ENCODE measurements at regions not wholly inside any gene's neighbourhood (a gene's known extent, or its start where the extent isn't known, plus 50 kb on each side); places are given as distances from the start of the nearest gene placed in this dataset.
A peak's percentile ranks its signal among the peaks of the same experiment; 100 is the strongest.
"Not testable (repeated sequence)": the region's sequence is repeated elsewhere in the genome, so short reads cannot be mapped to it uniquely, and the experiment has no call there.

DNA sequence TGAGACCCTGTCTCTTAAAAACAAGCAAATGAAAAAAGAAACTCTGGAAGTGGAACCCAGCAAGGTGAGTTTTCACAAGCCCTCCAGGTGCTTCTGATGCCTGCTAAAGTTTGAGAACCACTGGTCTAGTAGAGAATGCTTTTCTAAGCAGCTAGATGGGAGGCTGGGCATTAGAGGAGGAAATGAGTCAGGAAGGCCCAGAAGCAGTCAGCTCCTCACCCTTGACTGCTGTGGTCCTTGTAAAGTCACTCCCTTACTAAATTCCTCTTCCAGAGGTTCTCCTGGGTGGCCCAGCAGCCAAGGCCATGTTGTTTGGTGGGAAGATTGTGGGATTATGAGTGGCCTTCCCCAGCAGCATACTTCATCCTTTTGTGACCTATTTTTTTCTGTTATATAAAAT lies 52.0 kb upstream of the FYN start:
- DNase-seq (ENCODE audit: low read depth in 2 of 2), result peak in 1 of 2 donors; percentile 81

- DNase-seq (ENCODE audit: low read depth in 2 of 2), result no peak
Measured at GRCh38 chr6:111926731-111927302, 53.6 kb upstream of the FYN start.

DNA sequence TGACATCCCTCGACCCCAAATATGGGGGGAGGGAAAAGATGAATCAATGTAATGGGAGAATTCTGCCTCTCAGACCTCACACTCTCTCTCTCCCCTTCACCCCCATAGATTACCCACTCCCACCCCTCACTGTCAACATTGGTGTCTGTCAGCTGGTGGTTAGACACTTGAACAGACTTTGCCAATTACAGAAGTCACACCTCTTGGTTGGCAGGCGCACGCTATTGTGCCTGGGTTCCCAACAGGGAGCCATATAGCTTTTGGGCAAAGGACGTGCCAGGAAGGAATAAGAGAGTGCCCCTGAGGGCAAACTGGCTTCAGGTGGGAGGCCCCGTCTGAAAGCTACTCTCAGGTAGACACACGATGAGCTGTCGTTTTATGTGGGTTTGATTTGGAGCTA lies 54.1 kb upstream of the FYN start:
- DNase-seq (ENCODE audit: low read depth in 2 of 2), result no peak

DNA sequence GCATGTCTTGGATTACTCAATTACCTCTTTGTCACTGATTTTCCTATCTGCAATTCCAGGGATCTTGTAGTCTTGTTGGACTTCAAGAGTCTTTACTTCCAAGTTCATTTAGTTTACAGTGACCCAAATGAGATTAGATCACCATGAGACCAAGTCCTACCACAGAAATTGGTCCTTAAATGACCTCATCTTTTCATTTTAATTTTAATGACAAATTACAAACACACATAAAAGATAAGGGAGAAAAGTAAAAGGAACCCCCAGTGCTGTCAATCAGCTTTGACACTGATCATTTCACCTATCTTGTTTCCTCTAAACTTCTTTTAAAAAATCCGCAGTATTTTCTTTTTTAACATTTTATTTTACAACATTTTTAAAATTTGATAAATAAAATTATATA lies 54.9 kb upstream of the FYN start:
- no peak for DNase-seq (ENCODE audit: low read depth in 2 of 2)

DNA sequence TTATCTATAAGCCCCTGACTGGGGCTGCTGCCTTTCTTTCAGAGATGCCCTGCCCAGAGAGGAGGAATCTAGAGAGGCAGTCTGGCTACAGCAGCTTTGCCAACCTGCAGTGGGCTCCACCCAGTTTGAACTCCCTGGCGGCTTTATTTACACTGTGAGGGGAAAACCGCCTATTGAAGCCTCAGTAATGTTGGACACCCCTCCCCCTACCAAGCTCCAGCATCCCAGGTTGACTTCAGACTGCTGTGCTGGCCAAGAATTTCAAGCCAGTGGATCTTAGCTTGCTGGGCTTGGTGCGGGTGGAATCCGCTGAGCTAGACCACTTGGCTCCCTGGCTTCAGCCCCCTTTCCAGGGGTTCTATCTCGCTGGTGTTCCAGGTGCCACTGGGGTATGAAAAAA lies 61.4 kb upstream of the FYN start:
- DNase-seq (ENCODE audit: low read depth in 2 of 2), result not testable (repeated sequence)

DNA sequence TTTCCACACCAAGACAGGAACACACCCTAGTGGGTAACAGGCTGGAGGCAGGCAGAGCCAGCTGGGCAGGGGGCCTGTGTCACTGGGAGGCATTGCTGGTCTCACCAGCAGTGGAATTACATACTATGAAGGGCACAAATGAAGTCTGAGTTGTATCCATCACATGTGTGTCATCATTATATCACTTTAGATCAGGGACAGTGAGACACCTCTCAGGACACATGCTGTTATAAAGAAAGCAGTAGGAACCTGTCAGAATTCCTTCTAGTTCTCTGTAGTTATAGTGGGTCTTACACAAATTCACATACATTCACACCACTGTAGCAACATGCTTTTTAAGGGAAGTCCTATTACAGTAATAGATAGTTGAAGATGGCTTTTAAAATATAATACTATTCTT lies 63.5 kb upstream of the FYN start:
- no peak for DNase-seq (ENCODE audit: low read depth in 2 of 2)

- DNase-seq (ENCODE audit: low read depth in 2 of 2), result peak in 1 of 2 donors; percentile 74
Measured at GRCh38 chr6:111938710-111939109, 65.5 kb upstream of the FYN start.

DNA sequence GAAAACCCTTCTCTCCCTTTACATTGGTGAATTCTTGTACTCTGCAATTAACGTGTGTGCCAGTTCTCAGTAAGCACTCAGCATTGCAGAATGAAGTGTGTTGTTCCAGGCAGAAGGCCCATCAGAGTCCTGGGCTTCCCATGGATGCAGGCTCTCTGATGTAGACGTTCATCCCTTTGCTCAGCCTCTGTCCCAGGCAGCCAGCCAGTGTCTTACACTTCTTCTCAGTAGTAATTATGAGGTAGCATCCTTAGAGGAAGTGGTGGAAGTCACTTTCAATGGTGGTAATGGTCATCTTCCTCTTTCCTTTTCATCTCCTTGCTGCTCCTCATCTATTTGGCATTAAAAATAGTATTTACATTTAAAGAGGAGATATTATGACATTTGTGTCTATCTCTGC lies 66.7 kb upstream of the FYN start:
- DNase-seq (ENCODE audit: low read depth in 2 of 2), result peak in 1 of 2 donors; percentile 58

GRCh38 chr6:111940801-111941200 lies 67.5 kb upstream of the FYN start:
- DNase-seq (ENCODE audit: low read depth in 2 of 2), result no peak

- DNase-seq (ENCODE audit: low read depth in 2 of 2), result no peak
Measured at GRCh38 chr6:111941686-111942330, 68.6 kb upstream of the FYN start.

DNA sequence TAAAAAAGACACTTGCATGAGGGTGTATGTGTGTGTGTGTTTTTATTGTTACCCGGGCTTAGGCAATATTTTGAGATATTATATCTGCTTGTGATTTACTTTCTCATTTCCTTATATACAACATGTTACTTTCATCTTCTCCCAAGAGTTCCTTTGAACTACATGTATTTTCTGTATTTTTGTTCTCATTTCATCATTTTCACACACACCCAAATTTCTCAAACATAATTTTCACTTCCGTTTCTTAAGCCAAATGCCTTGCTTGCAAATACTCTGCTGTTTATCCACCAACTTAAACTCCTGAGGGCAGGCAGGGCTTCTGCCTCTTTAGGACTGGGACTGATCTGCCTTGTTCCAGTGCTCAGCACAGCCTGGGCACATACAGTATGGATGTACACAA lies 69.3 kb upstream of the FYN start:
- no peak for DNase-seq (ENCODE audit: low read depth in 2 of 2)

GRCh38 chr6:111943266-111943665 lies 70.0 kb upstream of the FYN start:
- no peak for DNase-seq (ENCODE audit: low read depth in 2 of 2)

- no peak for DNase-seq (ENCODE audit: low read depth in 2 of 2)
Measured at GRCh38 chr6:111943726-111944125, 70.5 kb upstream of the FYN start.

DNA sequence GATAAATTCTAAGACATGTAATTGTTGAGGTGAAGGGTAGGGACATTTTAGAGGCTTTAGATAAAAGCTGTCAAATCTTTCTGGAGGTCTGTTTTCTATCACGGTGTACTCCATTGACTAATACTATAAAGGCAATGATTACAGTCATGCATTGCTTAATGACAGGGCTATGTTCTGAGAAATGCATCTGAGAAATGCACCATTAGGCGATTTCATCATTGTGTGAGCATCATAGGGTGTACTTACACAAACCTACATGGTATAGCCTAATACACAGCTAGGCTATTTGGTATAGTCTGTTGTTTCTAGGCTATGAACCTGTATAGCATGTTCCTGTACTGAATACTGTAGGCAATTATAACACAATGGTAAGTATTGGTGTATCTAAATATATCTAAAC lies 71.3 kb upstream of the FYN start:
- no peak for DNase-seq (ENCODE audit: low read depth in 2 of 2)

- DNase-seq (ENCODE audit: low read depth in 2 of 2), result no peak
Measured at GRCh38 chr6:111949546-111949945, 76.3 kb upstream of the FYN start.

GRCh38 chr6:111949984-111950383 lies 76.7 kb upstream of the FYN start:
- not testable (repeated sequence) for DNase-seq (ENCODE audit: low read depth in 2 of 2)

GRCh38 chr6:111950661-111951496 lies 77.6 kb upstream of the FYN start:
- peak in 1 of 2 donors; percentile 29 for DNase-seq (ENCODE audit: low read depth in 2 of 2)

- no peak for DNase-seq (ENCODE audit: low read depth in 2 of 2)
Measured at GRCh38 chr6:111951497-111952085, 78.3 kb upstream of the FYN start.

- no peak for DNase-seq (ENCODE audit: low read depth in 2 of 2)
Measured at GRCh38 chr6:111952274-111952673, 79.0 kb upstream of the FYN start.

GRCh38 chr6:111952821-111953540 lies 79.7 kb upstream of the FYN start:
- peak in 1 of 2 donors; percentile 11 for DNase-seq (ENCODE audit: low read depth in 2 of 2)

DNA sequence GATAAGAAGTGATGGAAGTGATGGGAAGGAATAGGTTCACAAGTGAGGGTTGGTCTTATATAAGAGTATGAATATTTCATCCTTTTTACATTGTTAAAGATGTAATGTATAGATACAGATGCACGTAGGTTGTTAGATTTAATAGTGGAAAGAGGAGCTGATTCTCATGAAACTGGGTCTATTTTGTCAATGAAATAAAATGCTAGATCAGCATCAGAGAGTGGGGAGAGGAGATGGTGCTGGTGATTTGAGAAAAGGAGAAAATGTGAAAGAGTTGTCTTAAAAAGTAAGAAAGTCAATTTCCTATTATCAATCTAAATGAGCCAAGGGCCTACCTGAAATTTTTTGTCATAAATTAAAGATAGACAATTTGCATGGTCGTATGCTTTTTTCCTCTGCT lies 82.8 kb upstream of the FYN start:
- DNase-seq (ENCODE audit: low read depth in 2 of 2), result no peak

Measured in lung microvascular endothelial cell (primary cell).